ENCODE measurements at regions not wholly inside any gene's neighbourhood (a gene's known extent, or its start where the extent isn't known, plus 50 kb on each side); places are given as distances from the start of the nearest gene placed in this dataset.
"Not testable (repeated sequence)": the region's sequence is repeated elsewhere in the genome, so short reads cannot be mapped to it uniquely, and the experiment has no call there.

- DNase-seq (ENCODE audit: low read depth, low spot score), result no peak
Measured at GRCh38 chr14:85915711-85916110, 385.8 kb downstream of the FLRT2 start.

- DNase-seq (ENCODE audit: low read depth, low spot score), result no peak
Measured at GRCh38 chr14:85912141-85912540, 382.2 kb downstream of the FLRT2 start.

DNA sequence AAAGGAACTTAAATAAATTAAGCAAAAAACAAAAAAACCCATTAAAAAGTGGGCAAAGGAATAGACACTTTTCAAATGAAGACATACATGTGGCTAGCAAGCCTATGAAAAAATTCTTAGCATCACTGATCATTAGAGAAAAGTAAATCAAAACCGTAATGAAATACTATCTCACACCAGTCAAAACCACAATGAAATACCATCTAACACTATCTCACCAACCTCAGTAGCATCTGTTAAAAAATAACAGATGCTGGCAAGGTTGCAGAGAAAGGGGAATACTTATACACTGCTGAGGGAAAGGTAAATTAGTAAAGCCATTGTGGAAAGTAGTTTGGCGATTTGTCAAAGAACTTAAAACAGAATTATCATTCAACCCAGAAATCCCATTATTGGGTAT, 381.1 kb downstream of the FLRT2 start:
- no peak for DNase-seq (ENCODE audit: low read depth, low spot score)

- DNase-seq (ENCODE audit: low read depth, low spot score), result peak; percentile 10
Measured at GRCh38 chr14:85909581-85909980, 379.6 kb downstream of the FLRT2 start.

- DNase-seq (ENCODE audit: low read depth, low spot score), result no peak
Measured at GRCh38 chr14:85907536-85907935, 377.6 kb downstream of the FLRT2 start.

DNA sequence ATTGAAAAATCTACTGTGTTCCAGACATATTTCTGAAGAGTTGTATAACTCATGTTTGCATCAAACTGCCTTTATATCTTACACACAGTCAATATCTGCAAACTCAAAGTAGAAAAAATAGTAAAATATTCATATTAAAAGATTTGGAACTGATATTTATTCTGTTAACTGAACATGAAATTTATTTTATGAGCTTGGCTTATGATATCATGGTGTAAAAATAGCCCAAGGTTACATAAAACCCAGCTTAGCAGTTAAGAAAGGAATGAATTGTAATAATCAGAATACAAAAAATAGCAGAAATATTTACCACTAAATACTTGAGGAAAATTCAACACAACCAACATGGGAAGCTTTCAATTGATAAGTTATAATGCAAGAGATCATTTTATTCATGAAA, 367.9 kb downstream of the FLRT2 start:
- no peak for DNase-seq (ENCODE audit: low read depth, low spot score)

GRCh38 chr14:85895603-85896002, 365.7 kb downstream of the FLRT2 start:
- no peak for DNase-seq (ENCODE audit: low read depth, low spot score)

GRCh38 chr14:85892251-85892650, 362.3 kb downstream of the FLRT2 start:
- no peak for DNase-seq (ENCODE audit: low read depth, low spot score)

DNA sequence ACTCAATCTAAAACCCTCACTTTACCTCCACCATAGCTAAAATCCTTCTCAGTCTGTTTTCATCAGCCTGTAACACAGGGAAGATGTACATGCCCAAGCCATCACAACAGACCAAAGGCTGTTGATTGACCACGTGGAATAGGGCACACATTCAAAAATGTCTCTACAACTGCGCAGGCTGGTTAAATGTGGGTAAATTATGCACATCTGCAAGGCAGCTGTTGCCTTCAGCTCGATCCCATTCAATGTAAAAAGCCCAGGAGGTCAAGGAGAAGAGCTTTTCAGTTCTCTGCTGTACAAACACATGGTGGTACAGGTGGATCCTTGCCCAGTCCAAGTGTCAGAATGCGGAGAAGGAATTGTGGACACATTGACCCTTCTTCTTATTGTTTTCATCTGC, 354.0 kb downstream of the FLRT2 start:
- no peak for DNase-seq (ENCODE audit: low read depth, low spot score)

- DNase-seq (ENCODE audit: low read depth, low spot score), result no peak
Measured at GRCh38 chr14:85883101-85883500, 353.2 kb downstream of the FLRT2 start.

- no peak for DNase-seq (ENCODE audit: low read depth, low spot score)
Measured at GRCh38 chr14:85881935-85882334, 352.0 kb downstream of the FLRT2 start.

DNA sequence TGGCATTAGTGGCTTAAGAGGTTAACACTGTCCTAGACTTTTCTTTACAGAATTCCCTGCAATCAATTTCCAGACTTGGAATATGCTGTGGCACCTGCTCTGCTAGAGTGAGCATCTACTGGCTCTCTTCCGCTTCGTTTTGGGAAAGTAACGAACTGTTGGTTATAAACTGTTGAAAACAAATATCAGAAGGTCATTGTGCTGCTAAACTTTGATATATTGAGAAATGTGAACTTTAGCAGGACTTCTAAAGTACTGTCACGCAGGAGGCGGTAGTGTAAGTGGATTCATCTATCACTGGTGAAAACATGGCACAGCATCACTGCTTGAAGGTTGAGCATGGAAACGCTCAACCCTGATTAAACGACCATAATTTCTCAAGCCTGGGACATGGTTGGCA, 348.9 kb downstream of the FLRT2 start:
- no peak for DNase-seq (ENCODE audit: low read depth, low spot score)

- DNase-seq (ENCODE audit: low read depth, low spot score), result no peak
Measured at GRCh38 chr14:85873006-85873405, 343.1 kb downstream of the FLRT2 start.

DNA sequence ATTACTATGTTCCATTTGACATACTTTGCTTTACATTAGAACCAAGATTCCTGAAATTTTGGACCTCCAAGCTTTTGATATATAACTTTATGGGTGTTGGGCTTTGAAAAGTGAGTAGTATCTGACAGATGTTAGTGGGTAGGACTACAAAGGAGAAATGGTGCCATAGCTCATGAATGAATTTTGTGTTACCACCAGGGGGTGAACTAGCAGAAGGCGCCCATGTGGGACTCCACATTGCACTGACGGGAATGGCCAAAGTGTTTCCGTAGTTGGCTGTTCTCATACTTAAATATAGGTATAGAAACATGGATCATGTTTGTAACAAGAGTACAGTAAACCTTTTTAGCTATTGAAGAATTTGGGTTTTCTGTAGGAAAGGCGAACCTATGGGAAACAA, 337.5 kb downstream of the FLRT2 start:
- DNase-seq (ENCODE audit: low read depth, low spot score), result no peak

GRCh38 chr14:85865701-85866100, 335.8 kb downstream of the FLRT2 start:
- DNase-seq (ENCODE audit: low read depth, low spot score), result no peak

- DNase-seq (ENCODE audit: low read depth, low spot score), result no peak
Measured at GRCh38 chr14:85858634-85859033, 328.7 kb downstream of the FLRT2 start.

DNA sequence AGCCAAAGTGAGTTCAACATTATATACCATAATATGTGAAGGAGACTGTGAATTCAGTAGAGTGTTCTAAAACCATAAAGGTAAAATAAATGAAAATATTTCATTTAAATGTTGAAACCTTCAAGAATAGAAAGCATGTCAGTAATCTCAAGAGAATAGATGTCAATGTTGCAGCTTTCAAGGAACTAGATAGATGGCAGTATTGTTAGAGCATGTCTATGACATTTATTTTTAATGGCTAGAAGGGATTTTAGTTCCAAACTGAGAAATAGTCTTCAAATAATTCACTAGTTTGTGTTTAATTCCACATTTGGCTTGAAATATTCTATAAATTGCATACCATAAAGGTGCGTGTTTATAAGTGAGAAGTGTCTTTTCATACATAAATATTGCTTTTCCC, 326.5 kb downstream of the FLRT2 start:
- no peak for DNase-seq (ENCODE audit: low read depth, low spot score)

DNA sequence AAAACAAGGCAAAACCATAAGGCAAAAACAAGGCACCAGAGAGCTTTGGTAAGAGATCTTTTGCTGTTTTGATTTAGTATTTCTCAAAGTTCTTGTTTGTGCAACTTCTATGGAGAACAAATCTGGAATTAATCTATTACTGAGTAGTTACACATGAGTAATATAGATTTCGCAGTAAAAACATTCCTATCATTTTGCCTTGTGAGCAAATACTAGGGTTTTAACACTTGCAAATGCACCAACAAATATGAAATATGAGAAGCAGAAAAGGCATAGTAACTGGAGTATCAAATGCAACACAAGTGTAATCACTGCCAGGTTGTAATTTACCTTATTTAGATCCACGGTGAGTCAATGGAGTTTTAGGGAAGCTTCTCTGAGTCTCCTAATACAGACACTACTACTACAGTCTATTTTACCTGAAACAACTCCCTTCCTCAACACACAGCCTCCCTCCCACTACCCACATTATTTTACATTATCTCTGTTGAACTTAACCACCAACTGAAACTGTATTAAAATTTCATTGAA, 324.1 kb downstream of the FLRT2 start:
- no peak for DNase-seq (ENCODE audit: low read depth, low spot score)

GRCh38 chr14:85852906-85853305, 323.0 kb downstream of the FLRT2 start:
- DNase-seq (ENCODE audit: low read depth, low spot score), result no peak

GRCh38 chr14:85852123-85852522, 322.2 kb downstream of the FLRT2 start:
- DNase-seq (ENCODE audit: low read depth, low spot score), result not testable (repeated sequence)

DNA sequence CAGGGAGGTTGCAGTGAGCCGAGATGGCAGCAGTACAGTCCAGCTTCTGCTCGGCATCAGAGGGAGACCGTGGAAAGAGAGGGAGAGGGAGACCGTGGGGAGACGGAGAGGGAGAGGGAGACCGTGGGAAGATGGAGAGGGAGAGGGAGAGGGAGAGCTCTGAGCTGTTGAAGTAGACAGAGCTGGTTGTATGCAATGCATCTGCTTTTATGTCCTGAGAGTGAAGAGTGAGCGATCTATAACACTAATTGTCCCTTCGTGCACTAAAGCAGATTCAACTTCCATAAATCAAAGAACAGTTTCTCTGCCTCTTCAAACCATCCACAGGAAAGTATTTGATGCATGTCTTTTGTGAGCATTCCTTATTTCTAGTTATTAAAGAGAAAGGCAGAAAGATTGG, 300.6 kb downstream of the FLRT2 start:
- DNase-seq (ENCODE audit: low read depth, low spot score), result not testable (repeated sequence)

GRCh38 chr14:85829601-85830000, 299.7 kb downstream of the FLRT2 start:
- not testable (repeated sequence) for DNase-seq (ENCODE audit: low read depth, low spot score)

- no peak for DNase-seq (ENCODE audit: low read depth, low spot score)
Measured at GRCh38 chr14:85824526-85824925, 294.6 kb downstream of the FLRT2 start.

- no peak for DNase-seq (ENCODE audit: low read depth, low spot score)
Measured at GRCh38 chr14:85822236-85822635, 292.3 kb downstream of the FLRT2 start.

Data from smooth muscle cell of the brain vasculature (primary cell).